Activated T-cell treated with anti-CD3 and anti-CD28 coated beads, Interleukin-2, amount 50 U/mL, for 72 hours (primary cell): ENCODE measurements at regions not wholly inside any gene's neighbourhood (a gene's known extent, or its start where the extent isn't known, plus 50 kb on each side); places are given as distances from the start of the nearest gene placed in this dataset.

Experiments
- ATAC-seq, 2 donors: fragments of 150-1000 bp; cut with Tn5 transposase; replicated peaks in 1 of 2; 2 replicates each; pipeline ENCODE4 v1.10.0; 2021; ENCODE audit warnings: moderate library complexity in 2 of 2, mild to moderate bottlenecking in 1 of 2
- DNase-seq, 2 donors: peaks; one replicate each; pipeline ENCODE4 v3.0.0; 2021 to 2022; ENCODE audit warnings: mixed read lengths in 1 of 2
- H3K27ac Mint-ChIP-seq: one replicate; pipeline ENCODE4 v1.8.0; 2022; ENCODE audit warnings: mild to moderate bottlenecking, moderate library complexity, mixed read lengths
- H3K27me3 Mint-ChIP-seq: one replicate; pipeline ENCODE4 v1.8.0; 2022; ENCODE audit warnings: low read depth, mixed read lengths
- H3K36me3 Mint-ChIP-seq, 2 donors: one replicate each; pipeline ENCODE4 v1.8.0; 2022; ENCODE audit warnings: mixed read lengths in 2 of 2, mild to moderate bottlenecking in 1 of 2; ENCODE audit not compliant: insufficient read depth in 2 of 2
- H3K4me1 Mint-ChIP-seq: one replicate; pipeline ENCODE4 v1.8.0; 2022; ENCODE audit warnings: low read depth, mixed read lengths
- H3K4me3 Mint-ChIP-seq, 2 donors: one replicate each; pipeline ENCODE4 v1.8.0; 2022; ENCODE audit warnings: mild to moderate bottlenecking in 2 of 2, mixed read lengths in 2 of 2, moderate library complexity in 2 of 2
- H3K9me3 Mint-ChIP-seq, 2 donors: one replicate each; pipeline ENCODE4 v1.8.0; 2022; ENCODE audit warnings: mixed read lengths in 2 of 2

GRCh38 chr9:88236511-88237478, 98.5 kb upstream of the SPATA31C2 start:
- Mint-ChIP-seq H3K27me3 (peaks cover 53% of the 10 kb centered on the region), H3K9me3 (peaks cover 0 to 5% of the 10 kb centered on the region in 2 donors)
- no peak for ATAC-seq

DNA sequence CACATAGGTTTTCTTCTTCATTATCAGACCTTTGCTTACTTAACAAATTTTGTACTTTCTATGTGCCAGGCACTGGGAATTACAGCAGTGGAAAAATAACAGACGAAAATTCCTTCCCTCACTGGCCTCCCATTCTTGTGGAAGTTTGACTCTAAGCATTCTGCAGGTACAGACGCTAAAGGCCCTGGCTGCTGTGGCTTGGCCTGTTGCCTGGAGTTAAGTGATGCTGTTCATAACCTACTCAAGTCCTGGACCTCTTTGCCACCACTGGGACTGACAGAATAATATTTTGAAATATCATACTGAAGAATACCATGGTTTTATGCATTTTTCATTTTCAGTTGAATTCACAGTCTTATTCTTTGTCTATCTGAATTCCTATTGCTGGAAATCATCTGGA, 97.3 kb upstream of the SPATA31C2 start:
- Mint-ChIP-seq H3K36me3 (no peaks in the 10 kb centered on the region), H3K27ac (no peak overlapping the region), H3K27me3 (peaks cover 57% of the 10 kb centered on the region), H3K4me1 (peaks cover 9% of the 10 kb centered on the region), H3K4me3 (no peak overlapping the region), H3K9me3 (peaks cover 0 to 5% of the 10 kb centered on the region in 2 donors)
- ATAC-seq (no peak), DNase-seq (no peak)

More at GRCh38 chr9:88236511-88237478, 98.5 kb upstream of the SPATA31C2 start:
- Mint-ChIP-seq H3K4me1 (peaks cover 9% of the 10 kb centered on the region), H3K27ac (no peak overlapping the region), H3K4me3 (no peak overlapping the region), H3K36me3 (no peaks in the 10 kb centered on the region)
- DNase-seq = no peak

GRCh38 chr9:88234114-88234513, 95.8 kb upstream of the SPATA31C2 start:
- ATAC-seq (no peak), DNase-seq (no peak)
- H3K4me3 Mint-ChIP-seq = no peak overlapping the region
- H3K36me3 Mint-ChIP-seq = no peaks in the 10 kb centered on the region
- H3K4me1 Mint-ChIP-seq = peaks cover 9% of the 10 kb centered on the region
- H3K27me3 Mint-ChIP-seq = peaks cover 60% of the 10 kb centered on the region
- peaks cover 0 to 5% of the 10 kb centered on the region in 2 donors for H3K9me3 Mint-ChIP-seq
- no peak overlapping the region for H3K27ac Mint-ChIP-seq

DNA sequence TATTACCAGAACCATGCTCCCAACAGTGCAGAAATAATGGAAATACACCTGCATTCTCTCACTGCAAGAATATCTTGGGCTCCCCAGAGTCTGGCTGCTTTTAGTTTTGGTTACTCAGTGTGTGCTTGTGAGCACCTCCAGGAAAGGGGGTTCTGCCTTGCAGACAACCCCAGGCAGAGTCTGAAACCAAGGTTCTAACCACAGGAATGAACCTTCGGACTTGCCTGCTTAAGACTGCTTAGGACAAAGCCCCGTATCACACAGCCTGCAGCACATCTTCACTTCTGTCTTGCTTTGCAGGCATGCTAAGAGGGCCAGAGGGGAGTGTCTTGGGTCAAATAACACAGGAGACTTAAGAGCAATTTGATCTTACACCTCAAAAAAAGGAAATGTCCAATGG, 94.8 kb upstream of the SPATA31C2 start:
- Mint-ChIP-seq H3K9me3 (peaks cover 0 to 5% of the 10 kb centered on the region in 2 donors), H3K27ac (no peak overlapping the region), H3K27me3 (peaks cover 60% of the 10 kb centered on the region), H3K36me3 (no peaks in the 10 kb centered on the region), H3K4me3 (no peak overlapping the region), H3K4me1 (peaks cover 7% of the 10 kb centered on the region)
- no peak for DNase-seq
- no peak for ATAC-seq

DNA sequence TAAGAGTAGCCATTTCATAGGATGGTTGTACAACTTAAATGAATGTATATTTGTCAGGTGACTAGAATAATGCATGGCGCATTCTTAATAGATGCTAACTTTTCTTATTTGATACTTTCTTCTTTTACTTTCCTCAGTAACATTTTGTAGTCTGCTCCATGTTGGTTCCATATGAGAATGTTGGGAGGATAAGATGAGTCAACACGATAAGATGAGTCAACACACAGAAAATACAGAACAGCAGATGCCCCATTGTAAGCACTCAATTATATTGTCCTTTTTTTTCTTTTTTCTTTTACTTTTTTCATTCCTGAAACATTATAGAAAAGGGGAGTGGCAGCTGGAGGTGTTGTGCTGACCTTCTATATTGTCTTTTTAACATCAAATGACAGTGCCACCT, 92.3 kb upstream of the SPATA31C2 start:
- Mint-ChIP-seq H3K4me3 (no peak overlapping the region), H3K9me3 (peaks cover 0 to 5% of the 10 kb centered on the region in 2 donors), H3K27me3 (peaks cover 52% of the 10 kb centered on the region), H3K4me1 (no peaks in the 10 kb centered on the region), H3K27ac (no peak overlapping the region), H3K36me3 (no peaks in the 10 kb centered on the region)
- DNase-seq (no peak), ATAC-seq (no peak)

GRCh38 chr9:88229434-88229833, 91.2 kb upstream of the SPATA31C2 start:
- ATAC-seq (no peak), DNase-seq (no peak)
- peaks cover 44% of the 10 kb centered on the region for H3K27me3 Mint-ChIP-seq
- no peak overlapping the region for H3K4me3 Mint-ChIP-seq
- H3K4me1 Mint-ChIP-seq = no peaks in the 10 kb centered on the region
- H3K36me3 Mint-ChIP-seq = no peaks in the 10 kb centered on the region
- peaks cover 0 to 5% of the 10 kb centered on the region in 2 donors for H3K9me3 Mint-ChIP-seq
- no peak overlapping the region for H3K27ac Mint-ChIP-seq

- Mint-ChIP-seq H3K27ac (no peak overlapping the region), H3K9me3 (no peaks in the 10 kb centered on the region), H3K4me1 (no peaks in the 10 kb centered on the region), H3K4me3 (no peak overlapping the region), H3K36me3 (no peaks in the 10 kb centered on the region), H3K27me3 (peaks cover 9% of the 10 kb centered on the region)
- no peak for ATAC-seq
- no peak for DNase-seq
Measured at GRCh38 chr9:88224938-88225337, 86.7 kb upstream of the SPATA31C2 start.

- Mint-ChIP-seq H3K4me3 (no peak overlapping the region), H3K27me3 (no peaks in the 10 kb centered on the region), H3K36me3 (no peaks in the 10 kb centered on the region), H3K9me3 (no peaks in the 10 kb centered on the region), H3K4me1 (no peaks in the 10 kb centered on the region), H3K27ac (no peak overlapping the region)
- DNase-seq = no peak
- ATAC-seq = no peak
Measured at GRCh38 chr9:88221105-88221504, 82.8 kb upstream of the SPATA31C2 start.

DNA sequence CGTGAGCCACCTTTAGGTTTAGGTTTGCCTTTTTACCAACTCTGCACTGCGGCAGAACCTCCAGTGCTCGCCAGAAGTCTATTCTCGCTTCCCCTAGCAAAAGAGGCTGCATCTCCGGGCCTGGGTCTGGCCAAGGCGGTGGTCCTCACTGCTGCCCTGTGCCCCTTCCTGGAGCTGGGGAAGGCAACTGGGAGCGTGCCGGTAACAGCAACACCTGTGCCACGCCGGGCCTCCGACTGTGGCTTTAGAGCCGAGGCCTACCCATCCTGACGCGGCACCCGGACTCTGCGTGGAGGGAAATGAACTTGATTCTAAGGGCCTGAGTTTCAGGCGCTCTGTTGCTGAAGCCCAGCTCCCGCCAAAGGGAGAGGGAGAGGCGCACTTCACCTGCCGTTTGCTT, 82.4 kb upstream of the SPATA31C2 start:
- Mint-ChIP-seq H3K36me3 (no peaks in the 10 kb centered on the region), H3K9me3 (no peaks in the 10 kb centered on the region), H3K27ac (no peak overlapping the region), H3K27me3 (peaks cover under 1% of the 10 kb centered on the region), H3K4me3 (no peak overlapping the region), H3K4me1 (no peaks in the 10 kb centered on the region)
- DNase-seq = no peak
- ATAC-seq = no peak

DNA sequence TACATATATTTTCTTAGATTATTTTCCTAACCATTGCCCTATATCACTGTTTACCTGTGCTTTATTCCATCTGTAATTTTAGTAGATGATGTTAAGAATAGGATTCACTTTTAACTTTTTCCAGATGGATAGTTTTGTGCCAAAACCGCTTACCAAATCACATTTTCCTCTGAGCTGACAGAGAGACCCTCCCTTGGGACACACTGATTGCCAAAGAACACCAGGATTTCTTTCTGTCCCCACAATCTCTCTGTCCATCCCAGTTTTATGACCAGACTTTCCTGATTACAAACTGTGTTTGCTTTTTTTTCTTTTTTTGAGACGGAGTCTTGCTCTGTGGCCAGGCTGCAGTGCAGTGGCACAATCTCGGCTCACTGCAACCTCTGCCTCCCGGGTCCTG, 81.3 kb upstream of the SPATA31C2 start:
- no peaks in the 10 kb centered on the region for H3K4me1 Mint-ChIP-seq
- no peaks in the 10 kb centered on the region for H3K36me3 Mint-ChIP-seq
- DNase-seq (no peak), ATAC-seq (no peak)
- no peak overlapping the region for H3K27ac Mint-ChIP-seq
- H3K27me3 Mint-ChIP-seq = peaks cover 11% of the 10 kb centered on the region
- no peak overlapping the region for H3K4me3 Mint-ChIP-seq
- peaks cover 0 to 2% of the 10 kb centered on the region in 2 donors for H3K9me3 Mint-ChIP-seq

- DNase-seq = no peak
- Mint-ChIP-seq H3K4me1 (no peaks in the 10 kb centered on the region), H3K4me3 (no peak overlapping the region), H3K36me3 (no peaks in the 10 kb centered on the region), H3K27me3 (peaks cover 11% of the 10 kb centered on the region), H3K9me3 (peaks cover 0 to 2% of the 10 kb centered on the region in 2 donors), H3K27ac (no peak overlapping the region)
- no peak for ATAC-seq
Measured at GRCh38 chr9:88218726-88219125, 80.5 kb upstream of the SPATA31C2 start.

DNA sequence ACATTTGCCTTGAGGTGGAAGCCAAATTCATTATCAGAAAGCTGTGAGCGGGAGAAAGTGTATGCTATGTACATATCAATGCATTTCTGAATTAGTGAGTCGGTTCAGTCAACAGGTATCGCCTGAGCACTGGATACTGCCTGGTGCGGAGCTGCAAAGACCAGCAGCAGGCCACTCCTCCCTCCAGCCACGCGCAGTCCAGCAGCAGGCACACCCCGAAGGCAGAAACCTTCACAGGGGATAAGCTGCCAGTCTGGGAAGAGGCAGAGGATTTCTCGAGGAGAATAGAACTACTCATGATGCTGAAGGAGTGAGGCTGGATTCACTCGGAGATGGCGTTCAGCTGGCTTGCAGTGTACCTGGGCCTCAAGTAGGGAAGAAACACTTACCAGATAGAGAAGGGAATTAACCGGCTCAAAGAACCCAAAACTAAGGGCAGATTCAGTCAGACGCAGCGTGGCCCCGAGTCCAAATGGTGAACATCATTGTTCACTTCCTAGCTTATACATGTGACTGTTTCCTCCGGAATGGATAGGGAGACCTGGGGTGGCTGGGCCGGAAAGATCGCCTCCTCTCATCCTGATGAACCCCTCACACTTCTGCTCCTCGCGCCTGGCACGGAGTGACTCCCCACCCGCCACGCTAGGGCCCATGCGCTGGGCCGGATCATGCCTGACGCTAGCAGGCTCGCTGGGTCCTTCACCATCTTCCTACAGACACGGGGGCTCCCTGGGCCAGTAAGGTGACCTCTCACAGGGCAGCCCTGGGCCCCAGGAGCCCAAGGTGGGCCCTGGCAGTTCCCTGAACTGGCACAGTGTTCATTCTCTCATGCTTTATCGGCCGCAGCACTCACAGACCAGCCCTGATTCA, 78.1 kb upstream of the SPATA31C2 start:
- H3K27ac Mint-ChIP-seq = no peak overlapping the region
- DNase-seq = no peak

More for the DNA sequence above, 78.1 kb upstream of the SPATA31C2 start:
- no peak for ATAC-seq
- no peaks in the 10 kb centered on the region for H3K36me3 Mint-ChIP-seq
- no peak overlapping the region for H3K4me3 Mint-ChIP-seq
- peaks cover 17% of the 10 kb centered on the region for H3K27me3 Mint-ChIP-seq
- H3K4me1 Mint-ChIP-seq = no peaks in the 10 kb centered on the region
- peaks cover 2% of the 10 kb centered on the region in 2 donors for H3K9me3 Mint-ChIP-seq
